H1 (cell line): ENCODE measurements at regions not wholly inside any gene's neighbourhood (a gene's known extent, or its start where the extent isn't known, plus 50 kb on each side); places are given as distances from the start of the nearest gene placed in this dataset.

Source experiments
- CTCF ChIP-seq, 3 experiments: IDR thresholded peaks; 1 replicate in 2 of 3; 2 replicates in 1 of 3; pipeline versions ENCODE4 v1.5.1 to v1.6.1; 2011; ENCODE audit warnings: low read length in 3 of 3, mild to moderate bottlenecking in 3 of 3, inconsistent platforms in 2 of 3, low read depth in 1 of 3, moderate library complexity in 1 of 3; ENCODE audit not compliant: insufficient read depth in 1 of 3; ENCODE audit errors: control extremely low read depth in 1 of 3
- MAFK ChIP-seq: IDR thresholded peaks from 2 replicates; pipeline ENCODE4 v1.6.1; 2012; ENCODE audit warnings: low read depth, mild to moderate bottlenecking, improper control_type of control experiment, low read length

- TF ChIP-seq CTCF (IDR thresholded peaks at IDR 0.05; ENCODE audit: control extremely low read depth in 1 of 3, insufficient read depth in 1 of 3, low read depth in 1 of 3, low read length in 3 of 3) (no peak), MAFK (no peak)
- TF ChIP-seq, all 59 proteins: peak for 0
These were observed 141.9 kb upstream of the C14orf180 start (continued) for GRCh38 chr14:104437703-104438102.
